Activated CD8-positive, alpha-beta memory T cell treated with anti-CD3 and anti-CD28 coated beads for 36 hours (primary cell): ENCODE measurements at regions not wholly inside any gene's neighbourhood (a gene's known extent, or its start where the extent isn't known, plus 50 kb on each side); places are given as distances from the start of the nearest gene placed in this dataset.

ENCODE experiments used
- CTCF ChIA-PET: fragments of 350-600 bp; sonication (Branson Sonifier 250); formaldehyde crosslinking; loops from one replicate; lab custom pipeline; 2021; ENCODE audit warnings: antibody characterized with exemption; lab: Charles Lee
- POLR2A ChIA-PET: fragments of 350-600 bp; sonication (Branson Sonifier 250); formaldehyde crosslinking; loops from one replicate; lab custom pipeline; 2021; ENCODE audit warnings: antibody characterized with exemption; lab: Charles Lee

DNA sequence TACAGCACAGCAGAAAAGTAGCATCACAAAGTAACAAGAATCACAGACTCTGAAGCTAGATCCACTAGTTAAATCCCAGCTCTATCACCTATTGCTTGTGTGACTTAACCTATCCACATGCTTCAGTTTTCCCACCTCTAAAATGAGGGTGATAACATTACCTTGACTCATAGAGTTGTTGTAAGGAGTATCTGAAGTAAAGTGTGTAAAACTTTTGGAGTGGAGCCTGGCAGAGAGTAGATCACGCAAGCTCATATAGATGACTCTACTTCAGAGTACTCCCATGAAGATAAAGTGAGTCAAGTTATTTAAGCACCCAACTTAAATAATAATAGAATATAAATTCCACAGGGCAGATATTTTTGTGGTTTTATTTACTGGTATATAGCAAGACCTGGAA, 94.5 kb upstream of the FER start:
- ChIA-PET POLR2A (no interaction called here), CTCF (interaction anchor here (1.2 kb wide), 1 partner anchor 8 kb away, joined by 3 read pairs; no protein-coding TSS in a partner anchor)

DNA sequence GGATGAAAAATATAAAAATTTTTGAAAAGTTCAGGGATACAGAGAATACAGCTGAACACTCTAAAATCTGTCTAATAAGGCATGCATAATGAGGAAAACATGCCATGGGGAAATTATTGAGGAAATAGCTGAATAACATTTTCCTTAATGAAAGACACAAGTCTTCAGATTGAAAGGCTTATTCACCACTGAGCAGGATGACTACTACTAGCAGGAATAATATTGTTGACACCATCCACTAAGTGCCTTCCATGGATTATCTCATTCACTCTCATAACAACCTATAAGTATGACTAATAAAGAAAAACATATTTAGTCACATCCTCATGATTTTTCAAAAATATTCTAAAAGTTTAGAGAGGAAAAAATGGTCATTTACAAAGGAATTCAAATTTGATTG, 96.7 kb upstream of the FER start:
- ChIA-PET POLR2A (no interaction called here), CTCF (no interaction called here)

DNA sequence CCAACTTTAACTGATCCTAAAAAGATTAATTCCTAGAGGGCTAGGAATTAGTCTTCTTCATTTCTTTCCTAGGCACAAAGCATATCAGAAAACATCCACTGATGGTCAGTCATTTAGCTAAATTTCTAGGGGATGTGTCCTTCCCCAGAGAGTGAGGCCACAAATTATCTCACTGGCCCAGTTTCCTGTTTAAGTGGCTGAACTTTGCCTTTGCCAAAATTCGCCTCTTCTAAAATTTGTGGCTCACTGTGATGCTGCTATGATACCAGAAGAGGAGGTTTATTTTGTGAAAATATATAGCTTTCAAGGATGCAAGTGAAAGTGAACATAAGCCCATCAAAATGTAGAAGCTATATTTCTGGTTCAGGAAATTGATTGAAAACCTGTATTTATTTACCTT, 98.1 kb upstream of the FER start:
- CTCF ChIA-PET = no interaction called here

DNA sequence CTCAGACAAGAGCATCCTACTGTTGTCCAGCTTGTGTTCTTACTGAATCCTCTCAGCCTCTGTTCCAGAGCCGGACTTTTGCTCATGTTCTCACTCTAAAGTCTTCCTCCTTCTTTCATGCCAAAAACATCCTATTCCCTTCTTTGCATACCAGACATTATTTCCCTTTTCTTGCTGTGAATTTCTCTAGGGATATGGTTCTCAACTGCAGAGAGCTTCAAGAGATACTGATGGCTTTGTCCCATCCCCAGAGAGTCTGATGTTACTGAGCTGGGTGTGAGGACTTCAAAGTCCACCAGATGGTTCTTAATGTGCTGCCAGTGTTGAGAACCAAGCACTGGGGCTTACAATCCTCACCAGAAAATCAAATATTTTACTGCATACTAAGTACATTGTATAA, 98.6 kb upstream of the FER start:
- CTCF ChIA-PET = no interaction called here
- POLR2A ChIA-PET = no interaction called here

More for the DNA sequence above, 98.1 kb upstream of the FER start:
- POLR2A ChIA-PET = no interaction called here

DNA sequence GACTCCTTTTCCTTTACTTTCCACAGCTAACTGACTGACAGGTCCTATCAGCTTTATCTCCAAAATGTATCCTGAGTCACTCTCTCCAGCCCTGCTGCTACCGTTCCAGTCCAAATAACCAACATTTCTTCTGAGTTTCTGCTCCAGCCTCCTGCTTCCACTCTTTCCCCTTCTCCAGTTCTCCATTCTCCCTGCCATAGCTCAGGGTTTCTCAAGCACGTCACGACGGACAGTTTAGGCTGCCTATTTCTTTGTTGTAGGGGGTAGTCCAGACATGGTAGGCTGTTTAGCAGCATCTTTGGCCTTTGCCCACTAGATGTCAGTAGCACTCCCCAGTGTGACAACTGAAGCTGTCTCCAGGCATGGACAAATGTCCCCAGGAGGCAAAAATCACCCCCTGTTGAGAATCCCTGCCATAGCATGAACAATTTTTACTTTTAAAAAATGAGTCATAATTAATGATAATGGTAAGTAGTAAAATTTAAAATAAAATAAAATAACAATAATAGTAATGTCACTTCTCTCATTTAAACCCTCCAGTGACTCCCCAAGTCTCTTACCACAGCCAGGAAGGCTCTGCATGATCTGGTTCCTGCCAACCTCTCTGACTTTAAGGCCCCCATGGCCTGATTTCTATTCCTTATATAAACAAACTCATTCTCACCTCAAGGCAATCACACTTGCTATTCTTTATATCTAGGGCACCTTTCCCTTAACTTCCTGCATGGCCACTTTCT, 105.4 kb upstream of the FER start:
- POLR2A ChIA-PET = no interaction called here

DNA sequence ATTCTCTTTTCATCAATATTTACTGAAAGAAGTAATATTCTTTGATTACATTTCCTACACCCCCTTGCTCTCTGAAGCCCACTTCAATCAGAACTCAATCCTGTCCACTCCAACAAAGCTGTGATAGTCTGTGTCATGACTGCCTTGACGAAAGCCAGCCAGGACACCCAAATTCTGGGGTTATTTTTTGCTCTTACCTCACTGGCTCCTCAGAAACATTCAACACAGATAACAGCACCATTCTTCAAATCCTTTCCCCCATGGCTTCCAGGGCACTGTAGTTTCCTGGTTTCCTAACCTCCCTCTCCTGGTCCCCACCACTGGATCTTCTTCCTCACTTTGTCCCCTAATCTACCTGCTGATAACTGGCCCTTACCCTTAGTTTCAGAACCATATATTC, 106.1 kb upstream of the FER start:
- CTCF ChIA-PET = interaction anchor here (0.6 to 1.2 kb wide), 5 partner anchors 25 to 458 kb away, joined by 3 to 5 read pairs (median 3); no protein-coding TSS in a partner anchor
- POLR2A ChIA-PET = no interaction called here

More for the DNA sequence above, 105.4 kb upstream of the FER start:
- CTCF ChIA-PET = interaction anchor here (0.6 to 1.2 kb wide), 5 partner anchors 26 to 457 kb away, joined by 3 to 5 read pairs (median 3); no protein-coding TSS in a partner anchor

DNA sequence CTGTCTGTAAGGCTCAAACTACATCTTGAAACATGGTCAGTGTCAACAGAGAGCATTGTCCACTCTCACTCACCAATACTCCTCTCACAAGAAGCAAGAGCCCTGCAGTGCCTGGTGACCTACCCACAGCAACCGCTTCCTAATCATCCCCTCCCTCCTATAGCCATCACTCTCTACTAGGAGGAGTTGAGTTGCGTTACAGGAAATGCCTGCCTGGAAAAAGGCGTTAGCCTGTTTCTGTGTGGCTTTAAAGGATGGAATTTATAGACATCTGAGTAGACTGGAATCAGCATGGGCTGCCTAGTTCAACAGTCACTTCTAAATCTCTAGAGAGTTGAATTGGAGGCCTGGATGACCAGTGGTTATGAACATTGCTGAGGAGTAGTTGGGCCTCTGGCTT, 108.3 kb upstream of the FER start:
- POLR2A ChIA-PET = no interaction called here
- CTCF ChIA-PET = no interaction called here

DNA sequence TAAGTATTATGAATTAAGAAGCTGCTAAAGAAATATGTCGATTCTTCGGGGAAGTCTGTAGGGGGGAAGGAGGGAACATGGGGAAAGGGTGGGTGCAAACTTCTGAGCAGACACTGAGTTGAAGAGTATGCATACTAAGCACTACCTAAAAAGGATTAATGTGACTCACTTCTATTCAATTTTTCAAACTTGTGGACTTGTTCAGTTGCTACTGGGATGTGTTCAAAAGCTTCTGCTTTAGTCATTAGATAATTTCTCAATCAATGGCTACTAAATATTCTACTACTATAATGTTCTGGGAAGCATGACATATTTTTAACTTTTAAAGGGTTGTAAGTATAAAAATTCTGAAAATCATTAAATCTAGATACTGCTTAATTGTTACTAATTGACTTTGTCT, 109.7 kb upstream of the FER start:
- ChIA-PET CTCF (no interaction called here), POLR2A (interaction anchor here (0.6 kb wide), 1 partner anchor 793 kb away, joined by 4 read pairs; no protein-coding TSS in a partner anchor)

DNA sequence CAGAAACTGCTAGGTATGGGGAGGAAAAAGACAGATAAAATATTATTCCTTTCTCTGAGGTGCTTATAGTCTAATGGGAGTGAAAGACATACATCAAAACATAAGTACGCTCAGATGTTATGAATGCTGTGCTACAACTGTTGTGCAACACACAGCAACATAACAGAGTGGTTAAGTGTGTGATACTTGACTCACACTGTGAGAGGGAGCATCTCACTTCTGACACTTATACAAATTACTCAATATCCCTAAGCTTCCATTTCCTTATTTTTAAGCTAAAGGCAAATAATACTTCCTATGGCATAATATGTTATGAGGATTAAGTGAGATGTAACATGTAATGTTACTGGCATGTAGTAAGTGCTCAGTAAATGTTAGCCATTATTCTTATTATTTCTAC, 110.6 kb upstream of the FER start:
- POLR2A ChIA-PET = no interaction called here
- CTCF ChIA-PET = no interaction called here

DNA sequence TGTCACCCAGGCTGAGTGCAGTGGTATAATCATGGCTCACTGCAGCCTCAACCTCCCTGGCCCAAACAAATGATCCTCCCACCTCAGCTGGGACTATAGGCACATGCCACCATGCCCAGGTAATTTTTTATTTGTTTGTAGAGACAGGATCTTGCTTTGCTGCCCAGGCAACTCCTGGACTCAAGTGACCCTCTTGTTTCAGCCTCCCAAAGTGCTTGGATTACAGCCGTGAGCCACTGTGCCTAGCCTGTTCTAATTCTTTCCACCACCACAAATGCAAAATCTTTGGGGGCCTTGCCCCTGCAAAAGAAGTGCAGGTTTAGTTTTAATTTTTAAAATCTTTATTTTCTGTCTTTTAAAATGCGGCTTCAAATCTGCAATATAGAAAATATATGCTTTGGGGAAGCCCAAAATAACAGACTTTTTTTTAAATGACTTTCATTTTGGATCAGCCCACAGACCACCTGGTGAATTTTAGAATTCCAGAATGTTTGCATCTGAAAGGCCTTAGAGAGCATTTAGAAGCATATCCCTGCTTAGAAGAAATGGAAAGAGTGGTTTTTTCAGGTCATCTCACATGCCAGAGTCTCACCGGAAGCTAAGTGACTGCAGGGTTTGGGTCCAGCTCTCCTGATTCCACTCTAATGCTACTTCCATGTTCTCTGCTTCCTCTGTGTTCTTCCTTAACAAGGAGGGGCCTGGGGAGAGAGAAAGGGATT, 111.4 kb upstream of the FER start:
- ChIA-PET CTCF (no interaction called here), POLR2A (no interaction called here)

DNA sequence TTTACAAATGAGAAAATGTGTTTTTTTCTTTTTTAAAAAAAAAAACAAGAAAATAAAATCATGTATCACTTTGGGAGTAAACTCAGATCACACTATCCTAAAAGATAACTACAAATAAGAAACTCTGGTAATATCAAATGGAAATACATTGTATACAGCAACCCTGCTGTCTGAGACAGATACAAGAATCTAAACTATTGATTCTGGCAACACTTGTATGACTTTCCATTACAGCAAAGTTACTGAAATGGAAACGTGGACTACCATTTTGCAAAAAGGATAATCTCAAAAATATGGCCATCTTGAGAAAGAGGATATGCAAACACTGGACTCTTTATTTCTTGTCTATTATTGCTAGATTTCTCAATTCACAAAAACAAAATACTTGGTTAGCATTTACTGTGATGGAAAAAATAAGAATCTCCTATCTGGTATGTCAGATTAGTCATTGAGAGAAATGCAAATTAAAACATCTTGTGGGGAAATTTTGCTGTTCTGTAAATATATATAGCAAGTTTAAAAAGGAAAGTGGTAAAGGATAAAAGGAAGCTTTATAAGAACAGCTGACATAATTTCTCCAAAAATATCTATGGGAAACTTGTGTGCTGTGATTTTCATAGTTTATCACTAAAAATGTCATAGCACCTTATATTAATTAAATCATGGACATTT, 112.9 kb upstream of the FER start:
- CTCF ChIA-PET = no interaction called here
- POLR2A ChIA-PET = interaction anchor here (0.9 kb wide), 1 partner anchor 115 kb away, joined by 3 read pairs; no protein-coding TSS in a partner anchor

DNA sequence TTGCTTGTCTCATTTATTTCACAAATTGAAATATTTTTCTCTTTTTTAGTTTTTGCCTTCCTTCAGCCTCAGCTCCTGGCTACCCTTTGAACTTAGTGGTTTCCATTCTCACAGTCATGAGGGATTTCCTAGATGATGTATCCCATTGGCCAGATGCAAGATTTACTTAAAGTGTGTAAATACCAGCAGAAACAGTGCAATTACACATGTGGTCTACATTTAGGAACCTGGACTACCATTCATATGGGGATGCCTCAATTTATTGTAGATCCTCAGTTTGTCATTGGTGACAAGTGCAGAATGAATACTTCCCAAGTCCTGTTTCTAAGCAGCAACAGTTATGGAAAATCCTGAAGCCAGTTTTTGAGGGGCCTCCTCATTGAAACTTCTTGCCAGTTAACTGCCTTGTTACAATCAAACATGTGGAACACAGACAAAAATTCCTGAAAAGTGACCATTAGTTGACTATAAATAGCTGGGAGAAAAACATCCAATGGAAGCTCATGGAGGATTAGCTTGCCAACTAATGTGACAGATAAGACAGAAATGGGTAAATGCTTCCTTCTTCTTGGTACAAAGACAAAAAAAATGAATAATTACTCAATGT, 113.6 kb upstream of the FER start:
- POLR2A ChIA-PET = no interaction called here
- CTCF ChIA-PET = no interaction called here

DNA sequence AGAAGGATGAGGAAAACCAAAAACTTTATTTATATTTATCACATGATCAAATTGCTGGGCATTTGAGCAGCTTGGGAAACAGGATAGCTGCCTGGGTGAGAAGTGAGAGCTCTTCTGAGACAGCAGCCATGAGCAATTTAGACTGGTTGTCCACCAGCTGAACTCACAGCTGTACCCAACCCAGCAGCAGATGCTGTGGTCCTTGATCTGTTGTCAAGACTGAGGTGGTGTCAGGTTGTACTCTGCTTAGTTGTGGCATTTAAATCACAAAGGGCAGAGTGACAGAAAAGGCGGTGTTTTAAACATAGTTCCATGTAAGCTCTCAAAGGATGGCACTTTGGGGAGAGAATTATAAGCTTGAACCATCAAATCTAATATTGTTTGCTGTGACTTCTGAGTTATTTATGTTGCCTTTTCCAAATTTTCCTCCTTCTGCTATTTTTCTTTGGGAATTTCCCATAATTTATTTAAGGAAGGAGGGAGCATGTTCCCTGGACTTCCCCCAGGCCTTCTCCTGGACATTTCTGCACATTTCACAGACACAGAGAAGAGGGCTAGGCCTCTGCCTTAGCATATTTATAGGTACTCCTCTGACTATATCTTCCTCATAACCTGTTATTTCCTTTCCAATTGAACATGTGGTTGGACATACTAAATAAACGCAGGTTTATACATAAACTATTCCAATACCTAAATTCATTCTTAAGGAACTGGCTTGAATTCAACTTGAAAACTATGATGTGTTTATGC, 117.7 kb upstream of the FER start:
- POLR2A ChIA-PET = no interaction called here

DNA sequence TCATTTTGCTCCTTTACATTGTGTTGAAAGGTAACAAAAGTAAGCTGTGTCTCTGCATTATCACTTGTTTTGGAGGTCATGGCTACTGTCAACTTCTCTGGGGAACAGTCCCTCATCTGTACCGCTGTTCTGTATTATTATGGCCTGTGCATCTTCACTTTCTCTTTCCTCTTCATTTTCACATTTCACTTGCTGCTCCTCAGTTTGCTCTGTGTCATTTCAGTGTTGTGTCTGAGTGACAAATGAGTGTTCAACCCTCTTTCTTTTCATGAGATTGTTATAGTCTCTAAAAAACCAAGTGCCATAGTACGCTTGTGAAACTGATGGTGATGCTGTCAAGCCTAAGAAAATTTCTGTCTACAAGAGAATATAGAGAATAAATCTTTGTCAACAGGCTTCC, 122.0 kb upstream of the FER start:
- ChIA-PET CTCF (no interaction called here), POLR2A (no interaction called here)

More for the DNA sequence above, 117.7 kb upstream of the FER start:
- CTCF ChIA-PET = no interaction called here

DNA sequence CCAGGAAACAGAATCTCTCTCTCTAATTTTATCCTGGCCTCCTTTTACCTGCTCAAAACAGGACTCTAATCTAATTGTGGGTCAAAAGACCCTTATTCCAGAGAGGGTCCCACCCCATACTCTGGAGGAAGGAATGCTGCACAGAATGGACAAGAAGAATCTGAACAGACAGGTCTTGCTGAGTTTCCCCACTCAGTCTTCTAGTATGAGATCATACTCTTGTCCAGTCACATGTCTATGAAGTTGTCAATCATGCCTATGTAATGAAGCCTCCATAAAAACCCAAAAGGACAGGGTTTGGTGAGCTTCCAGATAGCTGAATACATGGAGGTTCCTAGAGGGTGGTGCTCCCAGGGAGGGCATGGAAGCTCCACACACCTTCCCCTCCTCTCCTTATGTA, 123.9 kb upstream of the FER start:
- CTCF ChIA-PET = no interaction called here
- POLR2A ChIA-PET = no interaction called here

DNA sequence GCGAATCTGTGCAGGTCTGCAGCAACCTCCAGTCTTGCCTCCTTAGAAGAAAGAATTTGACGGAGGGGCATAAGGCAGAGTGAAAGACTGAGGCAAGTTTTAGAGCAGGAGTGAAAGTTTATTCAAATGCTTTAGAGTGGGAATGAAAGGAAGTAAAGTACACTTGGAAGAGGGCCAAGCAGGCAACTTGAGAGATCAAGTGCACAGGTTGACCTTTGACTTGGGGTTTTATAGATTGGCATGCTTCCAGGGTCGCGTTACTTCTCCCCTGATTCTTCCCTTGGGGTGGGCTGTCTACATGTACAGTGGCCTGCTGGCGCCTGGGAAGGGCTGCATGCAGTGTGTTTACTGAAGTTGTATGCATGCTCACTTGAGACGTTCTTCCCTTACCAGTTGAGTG, 127.2 kb upstream of the FER start:
- ChIA-PET POLR2A (no interaction called here), CTCF (no interaction called here)

DNA sequence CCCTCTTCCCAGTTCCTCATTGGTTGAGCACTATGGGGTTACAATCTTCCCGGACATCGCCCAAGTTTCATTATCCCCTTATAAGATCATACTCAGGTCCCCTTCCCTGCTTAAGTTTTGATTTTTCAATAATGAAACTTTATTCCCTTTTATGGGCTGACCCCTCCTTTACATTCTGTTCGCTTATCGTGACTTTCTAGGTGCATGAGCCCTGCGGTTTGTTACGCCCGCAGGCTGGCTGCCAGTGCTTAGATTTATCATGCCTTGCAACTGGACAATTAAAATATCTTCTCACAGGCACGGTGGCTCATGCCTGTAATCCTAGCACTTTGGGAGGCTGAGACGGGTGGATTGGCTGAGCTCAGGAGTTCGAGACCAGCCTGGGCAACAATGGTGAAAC, 127.9 kb upstream of the FER start:
- ChIA-PET CTCF (no interaction called here), POLR2A (no interaction called here)

DNA sequence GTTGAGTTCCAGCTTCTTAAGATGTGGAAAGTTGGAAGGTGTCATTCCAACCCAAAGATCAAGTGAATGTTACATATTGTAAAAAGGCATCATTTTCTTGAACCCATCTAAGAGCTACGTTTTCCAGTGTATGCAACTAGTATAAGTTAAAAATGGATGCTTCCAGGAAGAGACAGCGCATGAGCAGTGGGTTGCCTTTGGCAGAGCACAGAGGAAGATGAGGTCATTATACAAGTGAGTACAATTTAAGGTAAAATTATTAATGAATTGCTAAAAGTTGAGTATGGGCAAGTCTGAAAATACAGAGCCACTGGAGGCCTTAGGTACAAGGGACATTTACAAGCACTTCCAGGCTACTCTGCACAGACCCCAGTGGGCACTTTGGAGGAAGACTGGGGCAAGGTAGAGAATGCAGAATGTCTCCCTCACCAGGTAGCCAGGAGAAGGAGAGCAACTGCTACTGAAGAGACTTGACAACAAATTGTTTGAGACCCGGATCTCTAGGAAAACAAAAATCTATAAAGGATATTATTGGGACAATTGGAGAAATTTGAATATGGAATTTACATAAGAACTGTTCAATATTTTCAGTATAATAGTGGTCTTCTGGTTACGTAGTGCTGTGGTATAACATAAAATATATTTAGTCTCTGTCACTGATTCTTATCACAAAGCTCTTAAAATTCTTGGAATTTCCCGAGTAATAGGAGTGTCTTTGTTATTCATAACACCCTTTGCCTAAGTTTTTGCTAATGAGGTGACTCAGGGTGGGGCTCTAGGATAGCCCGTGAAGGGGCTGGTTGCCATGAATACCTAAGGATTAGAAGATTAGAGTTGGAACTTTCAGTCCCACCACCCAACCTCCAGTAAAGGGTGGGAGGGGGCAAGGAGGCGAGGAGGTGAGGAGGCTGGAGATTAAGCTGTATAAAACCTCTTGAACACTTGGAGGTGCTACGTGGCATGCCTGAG, 129.9 kb upstream of the FER start:
- POLR2A ChIA-PET = no interaction called here
- CTCF ChIA-PET = no interaction called here
